ENCODE measurements at regions not wholly inside any gene's neighbourhood (a gene's known extent, or its start where the extent isn't known, plus 50 kb on each side); places are given as distances from the start of the nearest gene placed in this dataset.

DNA sequence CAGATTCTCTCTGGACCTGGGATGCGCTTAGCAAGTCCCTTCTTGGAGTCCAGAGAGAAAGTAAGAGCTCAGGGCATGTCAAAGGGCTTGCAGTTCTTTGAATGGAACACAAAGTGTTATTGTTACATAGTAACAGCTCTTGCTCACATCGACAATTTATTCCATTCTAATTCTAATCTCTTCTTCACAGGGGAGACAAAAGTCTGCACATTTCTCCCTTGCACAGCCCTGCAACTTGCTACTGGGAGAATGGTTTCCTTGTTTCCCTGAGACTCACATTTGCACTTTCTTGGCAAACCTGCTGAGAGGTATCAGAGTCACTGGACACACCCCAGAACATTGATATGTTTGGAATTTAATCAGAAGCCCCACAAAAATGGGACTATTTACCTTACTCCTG lies 209.9 kb upstream of the IGF1 start:
- TF ChIP-seq YY1 (IDR thresholded peaks at IDR 0.05; ENCODE audit: insufficient read depth, insufficient read length) (no peak), ZNF274 (IDR thresholded peaks at IDR 0.05; ENCODE audit: low read depth, low read length) (no peak), SUZ12 (IDR thresholded peaks at IDR 0.05; ENCODE audit: extremely low read depth, insufficient read depth, insufficient read length) (no peak)
